Prostate gland (tissue), 2 donors: ENCODE measurements at regions not wholly inside any gene's neighbourhood (a gene's known extent, or its start where the extent isn't known, plus 50 kb on each side); places are given as distances from the start of the nearest gene placed in this dataset.

Source experiments
- CTCF ChIP-seq, 4 experiments: fragments of 200-600 bp in 2 of 4; fragments of 450-650 bp in 2 of 4; sonication (generic) in 2 of 4; IDR thresholded peaks; 1 replicate in 3 of 4; 2 replicates in 1 of 4; pipeline ENCODE4 v1.5.1; 2016 to 2019; ENCODE audit warnings: antibody characterized with exemption in 4 of 4, mild to moderate bottlenecking in 2 of 4, moderate library complexity in 2 of 4
- POLR2A ChIP-seq: fragments of 450-650 bp; IDR thresholded peaks from one replicate; pipeline ENCODE4 v1.6.1; 2016; ENCODE audit warnings: antibody characterized with exemption, mild to moderate bottlenecking

GRCh38 chr9:73371801-73372200 is 220.1 kb downstream of the ANXA1 start:
- TF ChIP-seq POLR2A (no peak), CTCF (IDR thresholded peaks at IDR 0.05) (no peak)
